Breast epithelium (tissue), 4 donors: ENCODE measurements at regions not wholly inside any gene's neighbourhood (a gene's known extent, or its start where the extent isn't known, plus 50 kb on each side); places are given as distances from the start of the nearest gene placed in this dataset.

Experiments
- DNase-seq, 2 donors: peaks; one replicate each; pipeline ENCODE4 v3.0.0-alpha.2; 2019; ENCODE audit warnings: low spot score in 2 of 2
- H3K27ac ChIP-seq, 2 donors: fragments of 200-600 bp; sonication (generic) in 1 of 2; one replicate each; pipeline ENCODE4 v1.5.1; 2016 to 2019; ENCODE audit warnings: mild to moderate bottlenecking in 1 of 2
- H3K27me3 ChIP-seq, 2 donors: fragments of 200-600 bp; sonication (generic) in 1 of 2; one replicate each; pipeline versions ENCODE4 v1.5.1 to v1.6.0; 2017 to 2019; ENCODE audit warnings: control low read depth in 1 of 2, mild to moderate bottlenecking in 1 of 2
- H3K36me3 ChIP-seq: fragments of 200-600 bp; one replicate; pipeline ENCODE4 v1.5.1; 2019
- H3K4me1 ChIP-seq, 2 donors: fragments of 200-600 bp; sonication (generic); one replicate each; pipeline ENCODE4 v1.5.1; 2016 to 2019; ENCODE audit warnings: control low read depth in 1 of 2
- H3K4me3 ChIP-seq, 3 donors: fragments of 200-600 bp; sonication (generic); 1 replicate in 2 of 3; 2 replicates in 1 of 3; pipeline ENCODE4 v1.5.1; 2016 to 2019; ENCODE audit warnings: mild to moderate bottlenecking in 3 of 3, moderate library complexity in 2 of 3
- H3K9me3 ChIP-seq, 2 donors: fragments of 200-600 bp; sonication (generic) in 1 of 2; one replicate each; pipeline ENCODE4 v1.5.1; 2016 to 2019; ENCODE audit warnings: control low read depth in 1 of 2
- POLR2A ChIP-seq: fragments of 450-650 bp; IDR thresholded peaks from one replicate; pipeline ENCODE4 v1.6.1; 2016; ENCODE audit warnings: antibody characterized with exemption, mild to moderate bottlenecking, moderate library complexity
- POLR2AphosphoS5 ChIP-seq, 3 donors: sonication (generic); formaldehyde crosslinking; IDR thresholded peaks; one replicate each; pipeline ENCODE4 v1.6.1; 2017; ENCODE audit warnings: antibody characterized with exemption in 3 of 3
- intact Hi-C: fragments of 100-400 bp; cut with DNase I; formaldehyde crosslinking; loops from one replicate; pipeline ENCODE4 v1.15.1; 2023; ENCODE audit warnings: low total_unique reads
- TF ChIP-seq, protein P1 (sequence below), 3 donors: fragments of 450-650 bp; IDR thresholded peaks; one replicate each; pipeline ENCODE4 v1.5.1; 2016 to 2017; ENCODE audit warnings: antibody characterized with exemption in 3 of 3, mild to moderate bottlenecking in 3 of 3, moderate library complexity in 3 of 3

DNA sequence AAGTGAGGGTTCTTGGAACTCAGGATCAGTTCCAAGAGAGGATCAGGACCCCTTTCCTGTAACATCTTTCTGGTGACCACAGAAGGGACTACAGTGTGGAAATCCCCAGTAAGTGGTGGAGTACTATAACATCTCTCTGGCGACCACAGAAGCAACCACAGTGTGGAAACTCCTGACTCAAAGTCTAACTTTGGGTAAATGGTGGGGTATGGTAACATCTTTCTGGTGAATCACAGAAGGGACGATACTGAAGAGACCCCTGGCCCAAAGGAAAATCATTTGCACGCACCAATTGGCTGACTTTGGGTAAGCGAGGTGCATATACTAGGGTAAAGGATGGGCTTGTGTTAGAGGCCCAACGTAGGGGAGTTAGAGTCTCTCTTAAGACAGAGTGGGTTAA lies 56.3 kb upstream of the GULP1 start:
- H3K4me1 ChIP-seq = no peaks in the 10 kb centered on the region
- no peak for DNase-seq
- no peaks in the 10 kb centered on the region for H3K27me3 ChIP-seq
- no peak for TF ChIP-seq POLR2AphosphoS5 (IDR thresholded peaks at IDR 0.05)
- no peak for TF ChIP-seq POLR2A
- TF ChIP-seq, protein P1, sequence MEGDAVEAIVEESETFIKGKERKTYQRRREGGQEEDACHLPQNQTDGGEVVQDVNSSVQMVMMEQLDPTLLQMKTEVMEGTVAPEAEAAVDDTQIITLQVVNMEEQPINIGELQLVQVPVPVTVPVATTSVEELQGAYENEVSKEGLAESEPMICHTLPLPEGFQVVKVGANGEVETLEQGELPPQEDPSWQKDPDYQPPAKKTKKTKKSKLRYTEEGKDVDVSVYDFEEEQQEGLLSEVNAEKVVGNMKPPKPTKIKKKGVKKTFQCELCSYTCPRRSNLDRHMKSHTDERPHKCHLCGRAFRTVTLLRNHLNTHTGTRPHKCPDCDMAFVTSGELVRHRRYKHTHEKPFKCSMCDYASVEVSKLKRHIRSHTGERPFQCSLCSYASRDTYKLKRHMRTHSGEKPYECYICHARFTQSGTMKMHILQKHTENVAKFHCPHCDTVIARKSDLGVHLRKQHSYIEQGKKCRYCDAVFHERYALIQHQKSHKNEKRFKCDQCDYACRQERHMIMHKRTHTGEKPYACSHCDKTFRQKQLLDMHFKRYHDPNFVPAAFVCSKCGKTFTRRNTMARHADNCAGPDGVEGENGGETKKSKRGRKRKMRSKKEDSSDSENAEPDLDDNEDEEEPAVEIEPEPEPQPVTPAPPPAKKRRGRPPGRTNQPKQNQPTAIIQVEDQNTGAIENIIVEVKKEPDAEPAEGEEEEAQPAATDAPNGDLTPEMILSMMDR (IDR thresholded peaks at IDR 0.05) = no peak
- H3K27ac ChIP-seq = no peak overlapping the region
- H3K4me3 ChIP-seq = no peak overlapping the region
- H3K36me3 ChIP-seq = no peaks in the 10 kb centered on the region
- intact Hi-C loops = no loop called here
- H3K9me3 ChIP-seq = peaks cover 0 to 14% of the 10 kb centered on the region in 2 donors

DNA sequence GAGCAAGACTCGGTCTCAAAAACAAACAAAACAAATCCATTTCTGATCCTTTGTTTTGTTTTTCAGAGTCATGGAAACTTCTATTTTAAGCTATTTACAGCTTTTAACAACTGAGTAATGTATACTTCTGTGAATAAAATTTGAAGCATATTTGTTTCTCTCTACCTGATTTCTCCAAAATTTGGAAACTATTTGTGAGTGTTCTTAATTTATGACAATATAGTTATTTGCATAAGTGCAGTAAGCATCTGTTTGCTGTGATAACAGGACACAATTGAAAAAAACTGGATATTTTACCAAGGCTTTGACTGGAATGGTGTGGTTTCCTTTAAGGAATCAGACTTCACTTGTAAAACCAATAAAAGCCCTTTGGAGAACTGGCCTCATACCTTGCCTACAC lies 53.3 kb upstream of the GULP1 start:
- DNase-seq = no peak
- Histone ChIP-seq H3K36me3 (no peaks in the 10 kb centered on the region), H3K27ac (no peak overlapping the region), H3K4me1 (no peaks in the 10 kb centered on the region), H3K9me3 (peaks cover 0 to 14% of the 10 kb centered on the region in 2 donors), H3K4me3 (no peak overlapping the region), H3K27me3 (no peaks in the 10 kb centered on the region)
- TF ChIP-seq, protein P1 (IDR thresholded peaks at IDR 0.05) = no peak
- TF ChIP-seq POLR2AphosphoS5 (IDR thresholded peaks at IDR 0.05) = no peak
- intact Hi-C loops = no loop called here
